ENCODE measurements at regions not wholly inside any gene's neighbourhood (a gene's known extent, or its start where the extent isn't known, plus 50 kb on each side); places are given as distances from the start of the nearest gene placed in this dataset.

DNA sequence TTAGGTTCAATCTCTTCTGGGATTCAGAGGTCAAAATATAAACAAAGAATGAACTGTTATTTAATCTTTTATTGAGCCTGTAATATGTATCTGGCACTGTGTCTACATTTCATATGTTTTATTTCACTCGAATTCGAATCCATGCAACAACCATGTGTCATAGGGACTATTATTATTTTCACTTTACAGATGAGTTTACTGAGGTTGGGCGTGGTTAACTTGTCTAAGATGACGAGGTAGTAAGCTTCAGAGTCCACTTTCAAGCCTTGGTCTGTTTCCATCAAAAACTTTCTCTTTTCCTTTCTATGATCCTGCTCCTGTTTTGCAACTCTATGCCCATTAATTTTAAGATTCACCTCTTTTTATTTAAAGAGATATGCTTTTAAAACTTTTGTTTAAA, 55.2 kb upstream of the DMAC1 start:
- Histone ChIP-seq H3K27me3 (ENCODE audit: control insufficient read depth, insufficient read depth, low read length) (no peaks in the 10 kb centered on the region), H3K36me3 (ENCODE audit: control insufficient read depth, insufficient read depth, low read length) (no peaks in the 10 kb centered on the region), H3K4me3 (ENCODE audit: low read depth, low read length) (no peak overlapping the region)
- TF ChIP-seq, protein P1, sequence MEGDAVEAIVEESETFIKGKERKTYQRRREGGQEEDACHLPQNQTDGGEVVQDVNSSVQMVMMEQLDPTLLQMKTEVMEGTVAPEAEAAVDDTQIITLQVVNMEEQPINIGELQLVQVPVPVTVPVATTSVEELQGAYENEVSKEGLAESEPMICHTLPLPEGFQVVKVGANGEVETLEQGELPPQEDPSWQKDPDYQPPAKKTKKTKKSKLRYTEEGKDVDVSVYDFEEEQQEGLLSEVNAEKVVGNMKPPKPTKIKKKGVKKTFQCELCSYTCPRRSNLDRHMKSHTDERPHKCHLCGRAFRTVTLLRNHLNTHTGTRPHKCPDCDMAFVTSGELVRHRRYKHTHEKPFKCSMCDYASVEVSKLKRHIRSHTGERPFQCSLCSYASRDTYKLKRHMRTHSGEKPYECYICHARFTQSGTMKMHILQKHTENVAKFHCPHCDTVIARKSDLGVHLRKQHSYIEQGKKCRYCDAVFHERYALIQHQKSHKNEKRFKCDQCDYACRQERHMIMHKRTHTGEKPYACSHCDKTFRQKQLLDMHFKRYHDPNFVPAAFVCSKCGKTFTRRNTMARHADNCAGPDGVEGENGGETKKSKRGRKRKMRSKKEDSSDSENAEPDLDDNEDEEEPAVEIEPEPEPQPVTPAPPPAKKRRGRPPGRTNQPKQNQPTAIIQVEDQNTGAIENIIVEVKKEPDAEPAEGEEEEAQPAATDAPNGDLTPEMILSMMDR (IDR thresholded peaks at IDR 0.05; ENCODE audit: insufficient read depth, low read length, severe bottlenecking) = no peak
- no peak for DNase-seq (ENCODE audit: low read depth)
- FAIRE-seq = no peak

Measured in bronchial epithelial cell (primary cell).